PC-9 (cell line): ENCODE measurements at regions not wholly inside any gene's neighbourhood (a gene's known extent, or its start where the extent isn't known, plus 50 kb on each side); places are given as distances from the start of the nearest gene placed in this dataset.

Source experiments
- EZH2 ChIP-seq: fragments of 200-600 bp; sonication (generic); IDR thresholded peaks from 2 replicates; pipeline ENCODE4 v1.8.0; 2017; ENCODE audit warnings: antibody characterized with exemption, low read depth
- TF ChIP-seq, protein P1 (sequence below): fragments of 200-600 bp; sonication (generic); conservative IDR thresholded peaks from 2 replicates; pipeline ENCODE4 v1.6.1; 2017; ENCODE audit warnings: mixed run types, antibody characterized with exemption, mild to moderate bottlenecking, moderate library complexity

- TF ChIP-seq, protein P1, sequence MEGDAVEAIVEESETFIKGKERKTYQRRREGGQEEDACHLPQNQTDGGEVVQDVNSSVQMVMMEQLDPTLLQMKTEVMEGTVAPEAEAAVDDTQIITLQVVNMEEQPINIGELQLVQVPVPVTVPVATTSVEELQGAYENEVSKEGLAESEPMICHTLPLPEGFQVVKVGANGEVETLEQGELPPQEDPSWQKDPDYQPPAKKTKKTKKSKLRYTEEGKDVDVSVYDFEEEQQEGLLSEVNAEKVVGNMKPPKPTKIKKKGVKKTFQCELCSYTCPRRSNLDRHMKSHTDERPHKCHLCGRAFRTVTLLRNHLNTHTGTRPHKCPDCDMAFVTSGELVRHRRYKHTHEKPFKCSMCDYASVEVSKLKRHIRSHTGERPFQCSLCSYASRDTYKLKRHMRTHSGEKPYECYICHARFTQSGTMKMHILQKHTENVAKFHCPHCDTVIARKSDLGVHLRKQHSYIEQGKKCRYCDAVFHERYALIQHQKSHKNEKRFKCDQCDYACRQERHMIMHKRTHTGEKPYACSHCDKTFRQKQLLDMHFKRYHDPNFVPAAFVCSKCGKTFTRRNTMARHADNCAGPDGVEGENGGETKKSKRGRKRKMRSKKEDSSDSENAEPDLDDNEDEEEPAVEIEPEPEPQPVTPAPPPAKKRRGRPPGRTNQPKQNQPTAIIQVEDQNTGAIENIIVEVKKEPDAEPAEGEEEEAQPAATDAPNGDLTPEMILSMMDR = no peak
- TF ChIP-seq EZH2 = no peak
Observed at GRCh38 chr11:87548797-87549196, 511.1 kb downstream of the TMEM135 start.
